K562 (cell line): ENCODE measurements at regions not wholly inside any gene's neighbourhood (a gene's known extent, or its start where the extent isn't known, plus 50 kb on each side); places are given as distances from the start of the nearest gene placed in this dataset.

Source experiments
- ATAC-seq: fragments of 200-7000 bp; cut with Tn5 transposase; 3 replicates; pipeline ENCODE4 v1.9.1; 2020; ENCODE audit warnings: moderate library complexity
- BruUV-seq: library from RNA; stranded (reverse); fragments of 400-500 nt; replicated peaks from 2 replicates; lab custom pipeline; 2021; lab: Mats Ljungman, UMichigan
- CTCF ChIA-PET: fragments of 300-600 bp; formaldehyde crosslinking; extraction: SDS; loops from one replicate; lab custom pipeline; 2021; ENCODE audit warnings: low intra/inter-chr PET ratio; lab: Yijun Ruan, JAX
- POLR2A ChIA-PET: fragments of 300-600, 350-650 bp; sonication (Branson Sonifier 250); formaldehyde crosslinking; extraction: SDS; loops from one replicate; lab custom pipeline; 2021; ENCODE audit warnings: antibody characterized with exemption, inconsistent platforms; lab: Yijun Ruan, JAX
- DNase-seq, 4 experiments: peaks; one replicate each; pipeline versions ENCODE4 v3.0.0 to v3.0.0-alpha.2; 2011 to 2018; ENCODE audit warnings: low spot score in 3 of 4, mixed read lengths in 3 of 4; ENCODE audit errors: extremely low read depth in 1 of 4
- FAIRE-seq: peaks from 2 replicates; lab custom pipeline; 2011; peaks lifted over from hg19 to GRCh38; lab: Jason Lieb, UNC
- H2AFZ ChIP-seq: 2 replicates; pipeline ENCODE4 v1.6.0; 2011; ENCODE audit warnings: low read depth, low read length, control low read depth, inconsistent platforms
- H3K27ac ChIP-seq: fragments of 200-600 bp; 3 replicates; pipeline ENCODE4 v1.8.0; 2011; ENCODE audit warnings: low read depth, mild to moderate bottlenecking, control low read depth, inconsistent platforms, low read length, moderate library complexity, mixed read lengths; ENCODE audit errors: extremely low read depth
- H3K27me3 ChIP-seq, 2 experiments: fragments of 300-600 bp in 1 of 2; 2 replicates in 1 of 2; 3 replicates in 1 of 2; pipeline versions ENCODE4 v1.6.0 to v1.8.0; 2011; ENCODE audit warnings: inconsistent platforms in 2 of 2, low read length in 2 of 2, mild to moderate bottlenecking in 1 of 2, mixed read lengths in 1 of 2, moderate library complexity in 1 of 2; ENCODE audit not compliant: control insufficient read depth in 2 of 2, insufficient read depth in 2 of 2
- H3K36me3 ChIP-seq: fragments of 300-600 bp; 3 replicates; pipeline ENCODE4 v1.8.0; 2011; ENCODE audit warnings: mild to moderate bottlenecking, low read length, inconsistent platforms; ENCODE audit not compliant: control insufficient read depth, insufficient read depth
- H3K4me1 ChIP-seq, 2 experiments: fragments of 200-600 bp in 1 of 2; replicated peaks in 1 of 2; 2 replicates in 1 of 2; 3 replicates in 1 of 2; pipeline versions ENCODE4 v1.5.1 to v1.8.0; 2011; ENCODE audit warnings: inconsistent platforms in 2 of 2, low read length in 2 of 2, mild to moderate bottlenecking in 1 of 2, mixed read lengths in 1 of 2, moderate library complexity in 1 of 2; ENCODE audit not compliant: control insufficient read depth in 2 of 2, insufficient read depth in 2 of 2
- H3K4me2 ChIP-seq: 2 replicates; pipeline ENCODE4 v1.6.1; 2011; ENCODE audit warnings: low read length, control low read depth, inconsistent platforms, mixed read lengths; ENCODE audit not compliant: insufficient read depth
- H3K4me3 ChIP-seq: fragments of 200-600 bp; sonication (generic), shearing (Covaris generic); 2 replicates; pipeline ENCODE4 v1.5.1; 2016; ENCODE audit warnings: control low read depth, inconsistent platforms
- H3K79me2 ChIP-seq: fragments of 200-600 bp; 3 replicates; pipeline ENCODE4 v1.8.0; 2011; ENCODE audit warnings: low read length, inconsistent platforms; ENCODE audit not compliant: control insufficient read depth, insufficient read depth
- H3K9ac ChIP-seq, 2 experiments: 2 replicates each; pipeline versions ENCODE4 v1.6.0 to v1.6.1; 2011; ENCODE audit warnings: low read depth in 2 of 2, low read length in 2 of 2, control low read depth in 1 of 2, inconsistent platforms in 1 of 2, mild to moderate bottlenecking in 1 of 2, mixed read lengths in 1 of 2; ENCODE audit not compliant: insufficient read depth in 1 of 2
- H3K9me1 ChIP-seq: one replicate; pipeline ENCODE4 v1.6.0; 2011; ENCODE audit warnings: inconsistent platforms, mild to moderate bottlenecking, low read length, moderate library complexity; ENCODE audit not compliant: control insufficient read depth, insufficient read depth
- H3K9me3 ChIP-seq: replicated peaks from 2 replicates; pipeline ENCODE4 v1.5.1; 2011; ENCODE audit warnings: low read depth, low read length, inconsistent platforms; ENCODE audit not compliant: control insufficient read depth, insufficient read depth
- H4K20me1 ChIP-seq: replicated peaks from 2 replicates; pipeline ENCODE4 v1.6.1; 2011; ENCODE audit warnings: low read length, inconsistent platforms, mixed read lengths; ENCODE audit not compliant: control insufficient read depth, insufficient read depth
- ELF1 ChIP-seq: fragments of 200-800 bp; sonication (Bioruptor generic); IDR thresholded peaks from 2 replicates; pipeline ENCODE4 v1.6.1; 2016; ENCODE audit warnings: missing genetic modification characterization, missing compliant biosample characterization
- ESRRA ChIP-seq: fragments of 450-650 bp; IDR thresholded peaks from 2 replicates; pipeline ENCODE4 v1.6.1; 2014; ENCODE audit warnings: low read depth, mild to moderate bottlenecking, moderate library complexity, borderline replicate concordance
- HNRNPH1 ChIP-seq: fragments of 200-400 bp; formaldehyde crosslinking; optimal IDR thresholded peaks from 2 replicates; pipeline ENCODE3; 2017; ENCODE audit warnings: low read depth, mild to moderate bottlenecking, low read length, moderate library complexity
- POLR2AphosphoS5 ChIP-seq: IDR thresholded peaks from 2 replicates; pipeline ENCODE4 v1.6.1; 2011; ENCODE audit warnings: mild to moderate bottlenecking, low read depth, low read length, moderate library complexity; ENCODE audit not compliant: control insufficient read depth, insufficient read depth
- SIX5 ChIP-seq, 2 experiments: IDR thresholded peaks; 2 replicates each; pipeline ENCODE4 v1.6.1; 2011; ENCODE audit warnings: low read length in 2 of 2, borderline replicate concordance in 1 of 2, low read depth in 1 of 2, mild to moderate bottlenecking in 1 of 2, moderate library complexity in 1 of 2; ENCODE audit not compliant: insufficient read depth in 1 of 2
- STAT6 ChIP-seq: sonication (generic); formaldehyde crosslinking; IDR thresholded peaks from 2 replicates; pipeline ENCODE4 v1.8.1; 2023; ENCODE audit warnings: mild to moderate bottlenecking, missing genetic modification reagents
- TAF15 ChIP-seq: fragments of 200-400 bp; formaldehyde crosslinking; IDR thresholded peaks from 2 replicates; pipeline ENCODE4 v1.6.1; 2017; ENCODE audit warnings: mild to moderate bottlenecking, low read depth, low read length, moderate library complexity
- TCF3 ChIP-seq: sonication (generic); formaldehyde crosslinking; IDR thresholded peaks from 2 replicates; pipeline ENCODE4 v1.4.0; 2020; ENCODE audit warnings: mild to moderate bottlenecking, missing genetic modification reagents
- THRAP3 ChIP-seq: fragments of 450-650 bp; IDR thresholded peaks from 2 replicates; pipeline ENCODE4 v1.6.1; 2016; ENCODE audit warnings: mild to moderate bottlenecking, inconsistent platforms, borderline replicate concordance
- U2AF1 ChIP-seq: fragments of 200-400 bp; formaldehyde crosslinking; optimal IDR thresholded peaks from 2 replicates; pipeline ENCODE3; 2017; ENCODE audit warnings: mild to moderate bottlenecking, low read depth, low read length, moderate library complexity
- in situ Hi-C: fragments of 300-500 bp; cut with MboI; formaldehyde crosslinking; loops from 4 replicates; pipeline ENCODE4 v1.15.0; 2018; ENCODE audit warnings: inconsistent platforms, mixed read lengths
- intact Hi-C: fragments of 100-400 bp; cut with micrococcal nuclease; formaldehyde crosslinking; loops from 2 replicates; pipeline ENCODE4 v1.14.2; 2022

DNA sequence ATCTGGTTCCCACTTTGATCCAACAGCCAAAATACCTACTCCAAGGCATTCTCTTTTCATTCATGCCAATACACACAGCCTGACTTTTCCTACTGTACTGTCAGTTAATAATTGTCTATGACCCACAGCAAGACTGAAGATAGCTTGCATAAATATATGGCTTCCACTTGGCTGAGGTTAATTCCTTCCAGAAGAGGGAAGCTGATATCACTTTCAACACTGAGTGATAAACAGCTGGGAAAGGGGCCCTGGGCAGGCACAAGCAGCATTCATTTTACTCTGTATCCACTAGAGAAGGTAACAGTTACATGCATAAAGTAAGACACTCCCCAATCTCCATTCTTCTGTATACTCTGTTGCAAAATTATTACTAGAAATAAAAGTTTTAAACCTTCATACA lies 200.2 kb upstream of the UGT8 start:
- Histone ChIP-seq H4K20me1 (no peaks in the 10 kb centered on the region), H3K4me3 (no peak overlapping the region), H3K4me1 (no peaks in the 10 kb centered on the region), H3K27me3 (no peaks in the 10 kb centered on the region), H3K4me2 (no peak overlapping the region), H3K9ac (no peak overlapping the region), H3K9me3 (no peaks in the 10 kb centered on the region), H3K9me1 (no peaks in the 10 kb centered on the region), H3K27ac (no peak overlapping the region), H3K36me3 (no peaks in the 10 kb centered on the region), H3K79me2 (no peaks in the 10 kb centered on the region), H2AFZ (no peak overlapping the region)
- FAIRE-seq (no peak), ATAC-seq (no peak), DNase-seq (no peak)
- ChIA-PET POLR2A (no interaction called here), CTCF (no interaction called here)
- intact Hi-C loops: no loop called here
- TF ChIP-seq TAF15: no peak
- TF ChIP-seq U2AF1: no peak
- TF ChIP-seq POLR2AphosphoS5: no peak
- TF ChIP-seq HNRNPH1: no peak
- no peak for TF ChIP-seq ELF1 (tag)
- TF ChIP-seq SIX5 (IDR thresholded peaks at IDR 0.05; ENCODE audit: borderline replicate concordance in 1 of 2, insufficient read depth in 1 of 2, low read depth in 1 of 2, low read length in 2 of 2): no peak
- TF ChIP-seq TCF3 (CRISPR knock-in tag): no peak
- TF ChIP-seq STAT6 (CRISPR knock-in tag): no peak
- TF ChIP-seq ESRRA: no peak
- no peak for TF ChIP-seq THRAP3
- in situ Hi-C loops: loop anchor here (25.0 kb wide), 1 partner anchor 986 kb away; no protein-coding TSS in a partner anchor
- no TSS peak for BruUV-seq
